SIG-M5 (cell line): ENCODE measurements at regions not wholly inside any gene's neighbourhood (a gene's known extent, or its start where the extent isn't known, plus 50 kb on each side); places are given as distances from the start of the nearest gene placed in this dataset.
"Not testable (repeated sequence)": the region's sequence is repeated elsewhere in the genome, so short reads cannot be mapped to it uniquely, and the experiment has no call there.

Experiments used
- DNase-seq: peaks from one replicate; lab custom pipeline; 2025; lab: John Stamatoyannopoulos, UW

DNA sequence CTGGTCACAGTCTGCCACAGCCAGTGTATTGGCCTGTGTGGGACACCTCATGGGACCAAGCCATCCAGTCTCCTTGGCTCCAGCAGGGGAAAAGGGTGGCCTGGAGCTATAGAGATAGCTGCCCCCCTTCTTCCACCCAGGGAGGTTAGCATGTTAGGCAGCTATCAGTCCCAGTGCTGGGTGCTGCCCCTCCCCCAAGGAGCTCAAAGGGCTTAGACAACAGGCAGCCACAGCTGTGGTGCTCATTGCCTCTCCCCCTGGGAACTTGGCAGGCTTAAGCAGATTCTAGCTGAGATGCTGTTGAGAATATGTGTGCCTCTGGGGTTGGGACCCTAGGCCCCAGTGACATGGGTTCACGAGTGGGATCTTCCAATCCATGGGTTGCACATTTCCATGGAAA, 226.0 kb upstream of the PTGER4 start:
- no peak for DNase-seq

DNA sequence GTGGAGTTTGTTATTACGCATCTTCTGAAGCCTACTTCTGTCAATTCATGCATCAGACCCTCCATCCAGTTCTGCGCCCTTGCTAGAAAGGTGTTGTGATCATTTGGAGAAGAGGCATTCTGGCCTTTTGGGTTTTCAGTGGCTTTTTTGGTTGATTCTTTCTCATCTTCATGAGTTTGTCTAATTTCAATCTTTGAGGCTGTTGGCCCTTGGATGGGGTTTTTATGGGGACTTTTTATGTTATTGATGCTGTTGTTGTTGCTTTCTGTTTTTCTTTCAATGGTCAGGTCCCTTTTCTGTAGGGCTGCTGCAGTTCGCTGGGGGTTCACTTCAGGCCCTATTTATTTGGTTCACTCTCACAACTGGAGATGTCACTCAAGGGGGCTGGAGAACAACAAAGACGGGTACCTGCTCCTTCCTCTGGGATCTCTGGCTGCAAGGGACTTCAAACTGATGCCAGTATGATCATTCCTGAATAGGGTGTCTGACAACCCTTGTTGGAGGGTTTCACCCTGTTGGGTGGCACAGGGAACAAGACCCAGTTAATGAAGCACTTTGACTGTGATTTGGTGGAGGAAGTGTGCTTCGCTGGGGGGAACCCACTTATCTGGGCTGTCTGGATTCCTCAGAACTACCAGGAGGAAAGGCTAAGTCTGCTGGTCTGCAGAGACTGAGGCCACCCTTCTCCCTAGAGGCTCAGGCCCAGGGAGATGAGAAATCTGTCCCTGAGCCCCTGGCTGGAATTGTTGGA, 226.7 kb upstream of the PTGER4 start:
- no peak for DNase-seq

DNA sequence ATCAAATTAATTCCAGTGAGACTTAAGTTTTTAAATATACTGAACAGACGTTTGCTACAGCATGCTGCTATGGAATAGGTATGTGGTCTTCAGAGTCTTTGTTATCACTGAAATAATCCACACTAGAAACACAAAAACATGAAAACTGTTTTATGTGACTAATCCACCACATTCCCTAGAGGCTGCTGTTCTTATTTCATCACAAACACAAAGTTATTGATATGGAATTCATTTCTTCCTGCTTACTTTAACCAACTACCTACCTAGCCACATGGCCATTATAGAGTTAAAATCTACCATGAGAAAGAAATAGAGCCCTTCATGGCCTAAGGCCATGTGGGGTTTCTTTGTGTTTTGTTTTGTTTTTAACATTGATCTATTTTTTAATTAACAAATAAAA, 232.3 kb upstream of the PTGER4 start:
- no peak for DNase-seq

DNA sequence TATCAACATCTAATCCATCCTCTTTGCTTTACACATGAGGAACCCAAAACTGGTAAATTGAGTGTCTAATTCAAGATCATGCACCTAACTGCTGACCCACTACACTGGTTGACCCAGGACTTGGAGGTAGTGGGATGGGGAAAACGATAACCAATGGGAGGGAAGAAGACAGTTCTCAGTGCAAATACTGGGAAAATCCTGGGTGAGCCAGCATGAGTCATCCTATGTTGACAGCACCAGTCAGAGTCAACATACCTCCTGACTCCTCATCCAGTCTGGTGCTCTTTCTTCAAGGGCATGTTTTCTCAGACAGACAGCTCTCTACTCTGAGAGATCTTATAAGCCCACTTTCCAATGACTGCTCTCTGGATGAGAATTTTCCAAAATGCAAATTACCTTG, 232.8 kb upstream of the PTGER4 start:
- DNase-seq = no peak

- DNase-seq = no peak
Measured at GRCh38 chr5:40442346-40442745, 237.4 kb upstream of the PTGER4 start.

- no peak for DNase-seq
Measured at GRCh38 chr5:40441733-40442132, 238.0 kb upstream of the PTGER4 start.

DNA sequence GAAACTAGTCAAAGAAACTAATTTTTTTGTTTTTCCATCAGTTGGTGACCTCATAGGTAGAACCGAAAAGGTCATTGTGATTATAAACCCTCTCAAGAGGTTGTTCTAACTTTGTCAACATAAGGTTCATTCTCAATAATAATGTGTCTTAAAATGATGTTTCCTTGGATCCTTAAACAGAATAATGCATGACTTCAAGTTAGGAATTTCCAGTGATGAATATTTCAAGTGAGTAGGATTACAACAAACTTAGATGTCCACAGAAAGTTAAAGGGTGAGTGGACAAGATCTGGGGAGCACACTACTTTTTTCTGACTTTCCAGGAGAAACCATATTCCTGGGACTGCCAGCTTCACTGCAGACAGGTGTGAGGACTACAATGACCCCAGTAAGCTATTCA, 239.0 kb upstream of the PTGER4 start:
- DNase-seq = no peak

DNA sequence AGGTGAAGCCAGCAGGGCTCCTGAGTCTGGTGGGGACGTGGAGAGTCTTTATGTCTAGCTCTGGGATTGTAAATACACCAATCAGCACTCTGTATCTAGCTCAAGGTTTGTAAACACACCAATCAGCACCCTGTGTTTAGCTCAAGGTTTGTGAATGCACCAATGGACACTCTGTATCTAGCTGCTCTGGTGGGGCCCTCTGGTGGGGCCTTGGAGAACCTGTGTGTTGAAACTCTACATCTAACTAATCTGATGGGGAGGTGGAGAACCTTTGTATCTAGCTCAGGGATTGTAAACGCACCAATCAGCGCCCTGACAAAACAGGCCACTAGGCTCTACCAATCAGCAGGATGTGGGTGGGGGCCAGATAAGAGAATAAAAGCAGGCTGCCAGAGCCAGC, 240.6 kb upstream of the PTGER4 start:
- DNase-seq = not testable (repeated sequence)

DNA sequence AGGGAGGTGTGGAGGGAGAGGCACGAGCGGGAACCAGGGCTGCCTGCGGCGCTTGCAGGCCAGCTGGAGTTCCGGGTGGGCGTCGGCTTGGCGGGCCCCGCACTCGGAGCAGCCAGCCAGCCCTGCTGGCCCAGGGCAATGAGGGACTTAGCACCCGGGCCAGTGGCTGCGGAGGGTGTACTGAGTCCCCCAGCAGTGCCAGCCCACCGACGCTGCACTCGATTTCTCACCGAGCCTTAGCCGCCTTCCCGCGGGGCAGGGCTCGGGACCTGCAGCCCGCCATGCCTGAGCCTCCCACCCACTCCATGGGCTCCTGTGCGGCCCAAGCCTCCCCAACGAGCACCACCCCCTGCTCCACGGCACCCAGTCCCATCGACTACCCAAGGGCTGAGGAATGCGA, 241.1 kb upstream of the PTGER4 start:
- not testable (repeated sequence) for DNase-seq

DNA sequence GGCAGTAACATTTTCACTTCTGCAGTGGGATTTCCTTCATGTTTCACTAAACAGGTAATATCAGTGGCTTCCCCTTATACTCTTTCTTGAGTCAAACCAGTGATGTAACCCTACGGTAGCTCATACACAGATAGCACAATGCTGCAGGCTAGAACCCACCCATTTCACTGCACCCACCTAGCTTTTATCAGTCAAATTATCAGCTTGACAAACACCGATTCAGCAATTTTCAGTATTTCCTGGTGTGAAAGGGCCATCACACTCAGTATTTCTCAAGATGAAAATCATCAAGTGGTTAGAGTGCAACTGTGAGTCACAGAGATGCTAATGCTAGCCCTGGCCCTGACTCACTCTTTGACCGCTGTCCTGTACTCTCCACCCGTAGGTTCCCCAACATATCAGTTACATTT, 242.3 kb upstream of the PTGER4 start:
- DNase-seq = no peak

DNA sequence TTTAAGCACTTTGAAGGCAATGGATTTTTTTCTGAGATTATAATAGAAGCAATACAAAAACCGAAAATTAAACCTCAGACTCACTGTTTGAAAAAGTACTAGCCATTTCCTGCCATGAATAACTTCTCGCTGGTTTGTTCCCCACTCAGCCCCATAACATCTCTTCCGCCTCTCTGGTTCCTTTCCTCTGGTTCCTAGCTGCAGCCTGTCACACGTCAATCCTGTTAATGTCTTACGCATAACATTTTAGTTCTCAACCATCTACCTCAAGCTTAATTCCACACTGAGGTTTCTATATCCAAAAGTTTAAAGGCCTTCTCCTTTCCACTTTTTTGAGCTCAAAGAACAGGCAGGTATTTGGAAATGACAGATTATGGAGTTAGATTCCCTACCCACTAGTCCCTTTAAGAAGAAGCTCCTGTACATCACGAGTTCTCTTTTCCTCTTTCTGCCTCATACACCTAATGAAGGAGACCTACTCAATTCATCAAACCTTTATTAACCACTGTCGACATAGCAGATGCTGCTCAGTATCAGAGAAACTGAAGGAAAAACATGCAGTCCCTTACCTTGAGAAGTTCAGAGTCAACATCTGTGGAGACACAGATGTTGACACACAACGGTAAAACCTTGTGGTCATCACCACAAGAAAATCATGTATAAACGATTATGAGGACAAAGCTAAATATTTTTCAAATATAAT, 243.0 kb upstream of the PTGER4 start:
- DNase-seq = no peak

GRCh38 chr5:40435706-40436105, 244.0 kb upstream of the PTGER4 start:
- DNase-seq = not testable (repeated sequence)

GRCh38 chr5:40432836-40433235, 246.9 kb upstream of the PTGER4 start:
- DNase-seq = no peak

DNA sequence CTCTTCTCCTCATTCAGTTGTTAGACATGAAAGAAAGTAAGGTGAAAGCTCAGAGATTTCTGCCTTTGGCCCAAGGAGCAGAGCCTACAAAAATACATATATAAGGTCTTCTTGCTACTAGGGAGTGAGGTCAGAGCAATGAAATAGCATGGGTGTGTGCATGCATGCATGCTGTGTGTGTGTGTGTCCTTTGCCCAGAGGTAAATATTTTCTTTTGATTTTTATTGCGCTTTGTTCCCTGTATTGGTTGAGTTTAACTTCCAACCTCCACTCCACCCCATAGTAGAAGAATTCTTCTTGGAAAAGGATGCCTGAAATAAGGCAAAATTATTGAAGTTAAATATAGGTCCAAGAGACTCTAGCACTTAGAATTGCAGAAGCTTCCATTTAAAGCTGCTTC, 248.0 kb upstream of the PTGER4 start:
- no peak for DNase-seq

DNA sequence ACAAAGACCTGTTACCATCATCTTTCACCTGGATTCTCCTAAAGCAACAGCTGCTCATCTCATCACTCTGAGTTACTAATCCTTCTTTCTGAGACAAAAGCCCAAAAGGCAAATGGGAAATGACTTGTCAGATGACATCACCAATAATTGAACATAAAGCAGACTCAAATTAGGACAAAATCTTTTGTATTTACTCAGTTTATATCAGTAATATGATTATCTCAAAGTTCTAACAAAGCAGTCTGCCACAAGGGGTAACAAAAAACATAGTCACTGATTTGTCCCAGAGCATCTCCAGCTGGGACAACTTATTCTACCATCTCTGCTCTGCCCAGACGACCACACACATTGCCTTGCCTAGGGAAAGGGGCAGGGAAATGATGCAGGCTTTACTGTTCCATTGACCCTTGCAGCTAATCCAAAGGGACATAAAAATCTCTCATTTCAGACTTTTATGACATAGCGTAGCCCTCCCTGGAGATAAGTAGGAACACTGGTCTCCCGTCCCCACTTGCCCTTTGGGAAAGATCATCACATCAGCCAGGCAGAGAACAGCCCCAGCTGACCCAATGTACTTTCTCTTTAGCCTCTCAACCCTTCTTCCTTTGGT, 249.5 kb upstream of the PTGER4 start:
- no peak for DNase-seq

- no peak for DNase-seq
Measured at GRCh38 chr5:40429258-40430100, 250.2 kb upstream of the PTGER4 start.

GRCh38 chr5:40428815-40429214, 250.9 kb upstream of the PTGER4 start:
- DNase-seq = no peak

- no peak for DNase-seq
Measured at GRCh38 chr5:40428126-40428525, 251.6 kb upstream of the PTGER4 start.

GRCh38 chr5:40417046-40417810, 262.5 kb upstream of the PTGER4 start:
- not testable (repeated sequence) for DNase-seq

GRCh38 chr5:40416588-40416987, 263.1 kb upstream of the PTGER4 start:
- DNase-seq = no peak

- no peak for DNase-seq
Measured at GRCh38 chr5:40416098-40416497, 263.6 kb upstream of the PTGER4 start.

- DNase-seq = no peak
Measured at GRCh38 chr5:40414922-40415321, 264.8 kb upstream of the PTGER4 start.
